AG04449 (cell line): ENCODE measurements at regions not wholly inside any gene's neighbourhood (a gene's known extent, or its start where the extent isn't known, plus 50 kb on each side); places are given as distances from the start of the nearest gene placed in this dataset.

ENCODE experiments used
- CTCF ChIA-PET: fragments of 350-600 bp; formaldehyde crosslinking; extraction: SDS; loops from one replicate; lab custom pipeline; 2021; ENCODE audit warnings: antibody characterized with exemption; lab: Yijun Ruan, JAX
- POLR2A ChIA-PET: fragments of 400-600, 350-600 bp; formaldehyde crosslinking; extraction: SDS; loops from one replicate; lab custom pipeline; 2020; ENCODE audit warnings: antibody characterized with exemption, inconsistent platforms; lab: Yijun Ruan, JAX
- DNase-seq: peaks from one replicate; pipeline ENCODE4 v3.0.0-alpha.2; 2010; ENCODE audit warnings: low read depth, low spot score
- H3K4me3 ChIP-seq: 2 replicates; pipeline ENCODE4 v1.5.1; 2011; ENCODE audit warnings: low read depth, mild to moderate bottlenecking, control low read depth, low read length
- CTCF ChIP-seq: IDR thresholded peaks from one replicate; pipeline ENCODE4 v1.5.1; 2011; ENCODE audit warnings: mild to moderate bottlenecking, moderate library complexity, low read length, control low read depth, inconsistent platforms; ENCODE audit not compliant: insufficient read depth; ENCODE audit errors: missing control alignments

- no peak overlapping the region for H3K4me3 ChIP-seq
- ChIA-PET POLR2A (no interaction called here), CTCF (no interaction called here)
- no peak for DNase-seq
- no peak for TF ChIP-seq CTCF
Measured at GRCh38 chr10:10959666-10960065, 58.0 kb upstream of the CELF2 start.

DNA sequence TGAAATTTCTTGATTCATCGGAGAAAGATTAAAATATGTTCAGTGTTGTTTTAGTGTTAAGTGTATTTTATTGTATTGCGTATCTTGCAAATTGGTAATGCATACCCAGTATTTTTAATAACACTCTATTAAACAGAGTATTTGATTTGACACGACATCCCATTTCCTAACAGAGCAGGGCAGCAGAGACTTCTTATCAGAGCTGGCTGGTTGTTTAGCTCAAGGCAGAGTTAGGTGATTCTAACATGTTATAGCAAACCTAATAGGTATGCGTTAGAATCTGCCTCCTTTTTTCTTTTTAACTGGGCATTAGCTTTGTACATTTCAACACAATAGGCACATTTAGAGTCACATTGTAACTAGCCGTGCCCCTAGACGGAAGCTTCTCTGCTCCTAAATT is 57.1 kb upstream of the CELF2 start:
- no peak for TF ChIP-seq CTCF
- no peak for DNase-seq
- ChIA-PET POLR2A (no interaction called here), CTCF (no interaction called here)
- H3K4me3 ChIP-seq: no peak overlapping the region

GRCh38 chr10:10961072-10961471 is 56.6 kb upstream of the CELF2 start:
- ChIA-PET CTCF (no interaction called here), POLR2A (no interaction called here)
- no peak for TF ChIP-seq CTCF
- no peak overlapping the region for H3K4me3 ChIP-seq
- no peak for DNase-seq

DNA sequence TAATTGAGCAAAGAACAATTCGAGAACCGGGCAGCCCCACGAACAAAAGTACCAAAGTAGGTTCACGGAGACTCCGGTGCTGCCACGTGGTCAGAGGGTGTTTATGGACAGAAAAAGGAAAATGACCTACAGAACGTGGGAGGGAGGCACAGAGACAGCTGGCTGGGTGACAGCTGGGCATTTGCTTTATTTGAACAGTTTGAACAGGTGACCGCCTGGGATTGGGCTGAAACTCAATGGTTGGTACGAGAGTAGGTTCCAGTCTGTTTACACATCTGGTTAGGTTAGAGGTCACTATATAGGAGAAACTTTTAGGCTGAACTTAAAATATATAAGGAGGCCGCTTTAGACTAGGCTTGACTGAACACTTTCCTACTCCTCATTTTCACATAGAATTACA is 50.6 kb upstream of the CELF2 start:
- no peak overlapping the region for H3K4me3 ChIP-seq
- TF ChIP-seq CTCF: no peak
- CTCF ChIA-PET: no interaction called here
- POLR2A ChIA-PET: no interaction called here
- DNase-seq: no peak

GRCh38 chr10:10967581-10968256 is 50.0 kb upstream of the CELF2 start:
- no peak for DNase-seq
- ChIA-PET POLR2A (no interaction called here), CTCF (no interaction called here)
- TF ChIP-seq CTCF: no peak
- no peak overlapping the region for H3K4me3 ChIP-seq
